OCI-LY1 (cell line): ENCODE measurements at regions not wholly inside any gene's neighbourhood (a gene's known extent, or its start where the extent isn't known, plus 50 kb on each side); places are given as distances from the start of the nearest gene placed in this dataset.

Source experiments
- H2AFZ ChIP-seq: fragments of 200-600 bp; sonication (generic), shearing (Covaris generic); 2 replicates; pipeline ENCODE4 v1.6.0; 2014; ENCODE audit warnings: antibody characterized with exemption, mild to moderate bottlenecking, low read length
- H3F3A ChIP-seq: fragments of 200-600 bp; sonication (generic), shearing (Covaris generic); 2 replicates; pipeline ENCODE4 v1.6.0; 2014; ENCODE audit warnings: mild to moderate bottlenecking, antibody characterized with exemption, low read length, moderate library complexity; ENCODE audit not compliant: insufficient read depth
- H3K27ac ChIP-seq: fragments of 200-600 bp; sonication (generic); 2 replicates; pipeline ENCODE4 v1.5.1; 2014; ENCODE audit warnings: low read length, mixed run types, mild to moderate bottlenecking, low read depth; ENCODE audit not compliant: poor library complexity, severe bottlenecking
- H3K27me3 ChIP-seq: fragments of 200-600 bp; sonication (generic); 2 replicates; pipeline ENCODE4 v1.6.0; 2014; ENCODE audit warnings: antibody characterized with exemption, mild to moderate bottlenecking, low read length, moderate library complexity; ENCODE audit not compliant: insufficient read depth
- H3K36me3 ChIP-seq: fragments of 200-600 bp; sonication (generic); 2 replicates; pipeline ENCODE4 v1.6.1; 2014; ENCODE audit warnings: mild to moderate bottlenecking, antibody characterized with exemption, low read length, moderate library complexity, mixed read lengths; ENCODE audit not compliant: insufficient read depth
- H3K4me1 ChIP-seq: fragments of 200-600 bp; sonication (generic); 2 replicates; pipeline ENCODE4 v1.5.1; 2014; ENCODE audit warnings: mild to moderate bottlenecking, low read length, moderate library complexity; ENCODE audit not compliant: insufficient read depth, severe bottlenecking
- H3K4me2 ChIP-seq: fragments of 200-600 bp; sonication (generic), shearing (Covaris generic); 2 replicates; pipeline ENCODE4 v1.6.1; 2014; ENCODE audit warnings: low read length
- H3K4me3 ChIP-seq: fragments of 200-600 bp; sonication (generic); 2 replicates; pipeline ENCODE4 v1.5.1; 2014; ENCODE audit warnings: low read length, low read depth, mild to moderate bottlenecking, mixed read lengths; ENCODE audit not compliant: poor library complexity, severe bottlenecking
- H3K79me2 ChIP-seq: fragments of 200-600 bp; shearing (Covaris generic); 2 replicates; pipeline ENCODE4 v1.6.1; 2016; ENCODE audit warnings: mixed run types, low read length, mixed read lengths; ENCODE audit not compliant: insufficient read depth
- H3K9ac ChIP-seq: fragments of 200-600 bp; sonication (generic), shearing (Covaris generic); 2 replicates; pipeline ENCODE4 v1.6.1; 2014; ENCODE audit warnings: mild to moderate bottlenecking, low read length, mixed read lengths
- H3K9me2 ChIP-seq: fragments of 200-600 bp; sonication (generic), shearing (Covaris generic); 2 replicates; pipeline ENCODE4 v1.6.1; 2014; ENCODE audit warnings: low read depth, mild to moderate bottlenecking, low read length, mixed read lengths
- H3K9me3 ChIP-seq: fragments of 200-600 bp; shearing (Covaris generic); 2 replicates; pipeline ENCODE4 v1.6.1; 2014; ENCODE audit warnings: low read length, mixed read lengths
- H4K20me1 ChIP-seq: fragments of 200-600 bp; sonication (generic), shearing (Covaris generic); 2 replicates; pipeline ENCODE4 v1.6.0; 2016; ENCODE audit warnings: mild to moderate bottlenecking, low read length; ENCODE audit not compliant: insufficient read depth
- EZH2 ChIP-seq: fragments of 200-600 bp; sonication (generic), shearing (Covaris generic); IDR thresholded peaks from 2 replicates; pipeline ENCODE4 v1.8.0; 2017; ENCODE audit warnings: borderline replicate concordance, mixed run types, mild to moderate bottlenecking, antibody characterized with exemption, low read length, moderate library complexity, mixed read lengths
- TF ChIP-seq, protein P1 (sequence below): fragments of 200-600 bp; sonication (generic), shearing (Covaris generic); IDR thresholded peaks from 2 replicates; pipeline ENCODE4 v1.5.1; 2017; ENCODE audit warnings: mild to moderate bottlenecking, antibody characterized with exemption, low read length, moderate library complexity, mixed read lengths

DNA sequence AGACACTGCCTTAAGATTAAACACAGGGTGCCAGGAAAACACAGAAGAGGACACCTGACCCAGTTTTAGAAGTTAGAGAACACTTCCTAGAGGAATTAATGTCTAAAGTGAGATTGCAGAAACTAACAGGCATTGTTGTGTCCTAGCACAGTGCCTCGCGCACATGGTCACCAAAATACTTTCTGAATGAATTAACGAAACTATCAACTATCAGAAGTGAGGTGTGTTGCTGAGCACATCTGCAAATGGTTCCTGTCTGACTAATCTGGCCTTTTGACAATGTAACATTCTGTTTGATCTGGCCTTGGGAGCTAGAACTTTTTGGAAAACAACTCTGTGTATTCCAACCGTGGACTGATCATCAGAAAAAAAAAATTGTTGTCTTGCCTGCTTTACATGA lies 556.8 kb upstream of the LCORL start:
- H3K27ac ChIP-seq, result no peak overlapping the region
- H3K9me2 ChIP-seq, result no peaks in the 10 kb centered on the region
- no peaks in the 10 kb centered on the region for H3F3A ChIP-seq
- H2AFZ ChIP-seq, result no peak overlapping the region
- no peaks in the 10 kb centered on the region for H3K79me2 ChIP-seq
- H3K4me1 ChIP-seq, result no peaks in the 10 kb centered on the region
- no peaks in the 10 kb centered on the region for H3K27me3 ChIP-seq
- no peak overlapping the region for H3K9ac ChIP-seq
- H3K36me3 ChIP-seq, result no peaks in the 10 kb centered on the region
- TF ChIP-seq, protein P1, sequence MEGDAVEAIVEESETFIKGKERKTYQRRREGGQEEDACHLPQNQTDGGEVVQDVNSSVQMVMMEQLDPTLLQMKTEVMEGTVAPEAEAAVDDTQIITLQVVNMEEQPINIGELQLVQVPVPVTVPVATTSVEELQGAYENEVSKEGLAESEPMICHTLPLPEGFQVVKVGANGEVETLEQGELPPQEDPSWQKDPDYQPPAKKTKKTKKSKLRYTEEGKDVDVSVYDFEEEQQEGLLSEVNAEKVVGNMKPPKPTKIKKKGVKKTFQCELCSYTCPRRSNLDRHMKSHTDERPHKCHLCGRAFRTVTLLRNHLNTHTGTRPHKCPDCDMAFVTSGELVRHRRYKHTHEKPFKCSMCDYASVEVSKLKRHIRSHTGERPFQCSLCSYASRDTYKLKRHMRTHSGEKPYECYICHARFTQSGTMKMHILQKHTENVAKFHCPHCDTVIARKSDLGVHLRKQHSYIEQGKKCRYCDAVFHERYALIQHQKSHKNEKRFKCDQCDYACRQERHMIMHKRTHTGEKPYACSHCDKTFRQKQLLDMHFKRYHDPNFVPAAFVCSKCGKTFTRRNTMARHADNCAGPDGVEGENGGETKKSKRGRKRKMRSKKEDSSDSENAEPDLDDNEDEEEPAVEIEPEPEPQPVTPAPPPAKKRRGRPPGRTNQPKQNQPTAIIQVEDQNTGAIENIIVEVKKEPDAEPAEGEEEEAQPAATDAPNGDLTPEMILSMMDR, result no peak
- H4K20me1 ChIP-seq, result no peaks in the 10 kb centered on the region
- H3K4me2 ChIP-seq, result no peak overlapping the region
- H3K9me3 ChIP-seq, result no peaks in the 10 kb centered on the region
- H3K4me3 ChIP-seq, result no peak overlapping the region

DNA sequence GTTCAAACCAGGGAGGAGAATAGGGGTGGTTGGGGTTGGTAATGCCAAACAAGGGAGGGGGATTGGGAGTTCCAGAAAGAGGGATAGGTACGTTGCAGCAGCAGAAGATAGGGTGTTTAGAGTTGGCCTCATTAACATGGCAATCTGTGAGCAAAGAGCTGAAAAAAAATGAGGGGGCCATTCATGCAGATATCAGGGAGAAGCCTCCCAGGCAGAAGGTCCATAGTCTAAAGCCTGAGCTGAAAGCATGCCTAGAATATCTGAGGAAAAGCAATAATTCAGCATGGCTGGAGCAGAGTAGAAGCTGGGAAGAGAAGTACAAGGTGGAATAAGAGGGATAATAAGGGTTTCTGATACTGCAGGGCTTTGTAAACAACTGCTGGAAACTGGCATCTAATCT lies 550.9 kb upstream of the LCORL start:
- no peak overlapping the region for H3K9ac ChIP-seq
- no peak overlapping the region for H2AFZ ChIP-seq
- no peaks in the 10 kb centered on the region for H3K4me1 ChIP-seq
- H3K36me3 ChIP-seq, result no peaks in the 10 kb centered on the region
- no peaks in the 10 kb centered on the region for H3K9me2 ChIP-seq
- no peaks in the 10 kb centered on the region for H3K79me2 ChIP-seq
- no peak overlapping the region for H3K27ac ChIP-seq
- TF ChIP-seq, protein P1, result no peak
- no peak for TF ChIP-seq EZH2
- H4K20me1 ChIP-seq, result no peaks in the 10 kb centered on the region
- no peaks in the 10 kb centered on the region for H3F3A ChIP-seq
- H3K4me2 ChIP-seq, result no peak overlapping the region
- H3K27me3 ChIP-seq, result no peaks in the 10 kb centered on the region
- no peak overlapping the region for H3K4me3 ChIP-seq
- no peaks in the 10 kb centered on the region for H3K9me3 ChIP-seq

DNA sequence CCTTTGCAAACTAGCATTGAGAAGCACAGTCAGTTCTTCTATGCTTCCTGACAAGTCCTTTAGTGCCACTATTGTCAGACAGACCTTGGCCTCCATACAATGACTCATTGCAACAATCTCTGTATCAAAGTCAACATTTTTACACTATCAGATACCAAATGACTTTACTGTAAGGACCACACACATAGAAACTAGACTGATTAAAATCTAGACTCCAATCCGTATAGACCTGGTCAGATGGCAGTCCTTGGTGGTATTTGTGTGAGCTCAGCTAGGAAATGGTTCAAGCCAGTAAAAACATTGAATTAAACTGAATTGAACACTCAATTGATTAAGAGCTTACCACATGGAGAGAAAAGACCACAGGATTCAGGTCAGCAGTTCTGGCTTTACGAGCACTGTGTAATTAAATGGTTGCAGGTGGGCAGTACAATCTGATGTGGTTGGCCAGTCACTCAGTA lies 549.8 kb upstream of the LCORL start:
- Histone ChIP-seq H3F3A (no peaks in the 10 kb centered on the region), H3K4me3 (no peak overlapping the region), H3K79me2 (no peaks in the 10 kb centered on the region), H3K27ac (no peak overlapping the region), H2AFZ (no peak overlapping the region), H4K20me1 (no peaks in the 10 kb centered on the region), H3K27me3 (no peaks in the 10 kb centered on the region), H3K4me1 (no peaks in the 10 kb centered on the region), H3K9me3 (no peaks in the 10 kb centered on the region), H3K4me2 (no peak overlapping the region), H3K9ac (no peak overlapping the region), H3K9me2 (no peaks in the 10 kb centered on the region), H3K36me3 (no peaks in the 10 kb centered on the region)
- TF ChIP-seq EZH2, result no peak
- TF ChIP-seq, protein P1, result no peak
